ENCODE measurements at regions not wholly inside any gene's neighbourhood (a gene's known extent, or its start where the extent isn't known, plus 50 kb on each side); places are given as distances from the start of the nearest gene placed in this dataset.

DNA sequence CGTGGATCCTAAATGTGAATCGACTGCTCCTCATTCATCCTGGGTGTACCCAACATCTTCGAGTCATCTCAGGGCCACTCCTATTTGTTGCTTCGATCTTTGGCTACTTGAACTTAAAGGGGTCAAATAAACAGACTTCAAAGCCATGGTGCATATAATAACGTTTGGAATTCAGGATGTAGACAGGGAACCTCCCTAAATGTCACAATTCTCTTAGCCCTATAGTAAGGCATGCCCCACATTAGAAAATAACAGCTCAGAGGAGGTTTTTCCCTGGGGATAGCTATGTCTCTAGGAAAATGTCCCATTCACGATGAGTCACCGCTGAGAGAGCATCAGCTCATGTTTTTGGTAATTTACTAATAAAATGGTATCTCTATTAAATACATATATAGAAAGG lies 54.8 kb upstream of the BMP6 start:
- TF ChIP-seq, protein P1, sequence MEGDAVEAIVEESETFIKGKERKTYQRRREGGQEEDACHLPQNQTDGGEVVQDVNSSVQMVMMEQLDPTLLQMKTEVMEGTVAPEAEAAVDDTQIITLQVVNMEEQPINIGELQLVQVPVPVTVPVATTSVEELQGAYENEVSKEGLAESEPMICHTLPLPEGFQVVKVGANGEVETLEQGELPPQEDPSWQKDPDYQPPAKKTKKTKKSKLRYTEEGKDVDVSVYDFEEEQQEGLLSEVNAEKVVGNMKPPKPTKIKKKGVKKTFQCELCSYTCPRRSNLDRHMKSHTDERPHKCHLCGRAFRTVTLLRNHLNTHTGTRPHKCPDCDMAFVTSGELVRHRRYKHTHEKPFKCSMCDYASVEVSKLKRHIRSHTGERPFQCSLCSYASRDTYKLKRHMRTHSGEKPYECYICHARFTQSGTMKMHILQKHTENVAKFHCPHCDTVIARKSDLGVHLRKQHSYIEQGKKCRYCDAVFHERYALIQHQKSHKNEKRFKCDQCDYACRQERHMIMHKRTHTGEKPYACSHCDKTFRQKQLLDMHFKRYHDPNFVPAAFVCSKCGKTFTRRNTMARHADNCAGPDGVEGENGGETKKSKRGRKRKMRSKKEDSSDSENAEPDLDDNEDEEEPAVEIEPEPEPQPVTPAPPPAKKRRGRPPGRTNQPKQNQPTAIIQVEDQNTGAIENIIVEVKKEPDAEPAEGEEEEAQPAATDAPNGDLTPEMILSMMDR (IDR thresholded peaks at IDR 0.05): no peak
- TF ChIP-seq POLR2A (IDR thresholded peaks at IDR 0.05) (no peak), POLR2AphosphoS5 (IDR thresholded peaks at IDR 0.05) (no peak)
